Thyroid gland (tissue), 4 donors: ENCODE measurements at regions not wholly inside any gene's neighbourhood (a gene's known extent, or its start where the extent isn't known, plus 50 kb on each side); places are given as distances from the start of the nearest gene placed in this dataset.
"Not testable (repeated sequence)": the region's sequence is repeated elsewhere in the genome, so short reads cannot be mapped to it uniquely, and the experiment has no call there.

ENCODE experiments used
- DNase-seq, 2 donors: peaks; one replicate each; pipeline ENCODE4 v3.0.0-alpha.2; 2019
- H3K27ac ChIP-seq, 3 donors: fragments of 200-600 bp; sonication (generic); 1 replicate in 2 of 3; 2 replicates in 1 of 3; pipeline ENCODE4 v1.5.1; 2016 to 2019; ENCODE audit warnings: mild to moderate bottlenecking in 1 of 3, moderate library complexity in 1 of 3
- H3K27me3 ChIP-seq: fragments of 200-600 bp; sonication (generic); one replicate; pipeline ENCODE4 v1.5.1; 2019
- H3K36me3 ChIP-seq, 2 donors: fragments of 200-600 bp; sonication (generic); one replicate each; pipeline ENCODE4 v1.5.1; 2016 to 2019
- H3K4me1 ChIP-seq, 2 donors: fragments of 200-600 bp; sonication (generic); one replicate each; pipeline ENCODE4 v1.5.1; 2017 to 2019
- H3K4me3 ChIP-seq, 3 donors: fragments of 200-600 bp; sonication (generic); replicated peaks in 1 of 3; 1 replicate in 2 of 3; 2 replicates in 1 of 3; pipeline ENCODE4 v1.5.1; 2016; ENCODE audit warnings: mild to moderate bottlenecking in 1 of 3
- H3K9me3 ChIP-seq: fragments of 200-600 bp; sonication (generic); one replicate; pipeline ENCODE4 v1.5.1; 2017
- CTCF ChIP-seq, 6 experiments: fragments of 200-600 bp in 3 of 6; fragments of 450-650 bp in 3 of 6; sonication (generic) in 3 of 6; IDR thresholded peaks; one replicate each; pipeline ENCODE4 v1.5.1; 2016 to 2019; ENCODE audit warnings: antibody characterized with exemption in 6 of 6, mild to moderate bottlenecking in 2 of 6, inconsistent platforms in 1 of 6, moderate library complexity in 1 of 6
- POLR2A ChIP-seq, 2 donors: fragments of 450-650 bp; IDR thresholded peaks; one replicate each; pipeline ENCODE4 v1.6.1; 2017; ENCODE audit warnings: antibody characterized with exemption in 2 of 2, mild to moderate bottlenecking in 2 of 2, moderate library complexity in 1 of 2
- WGBS, 2 donors: methylation state at CpG; one replicate each; pipeline ENCODE4 v1.1.5; 2017; 5-methylcytosine and 5-hydroxymethylcytosine counted together
- intact Hi-C: fragments of 100-400 bp; cut with DNase I; formaldehyde crosslinking; loops from one replicate; pipeline ENCODE4 v1.15.1; 2023

DNA sequence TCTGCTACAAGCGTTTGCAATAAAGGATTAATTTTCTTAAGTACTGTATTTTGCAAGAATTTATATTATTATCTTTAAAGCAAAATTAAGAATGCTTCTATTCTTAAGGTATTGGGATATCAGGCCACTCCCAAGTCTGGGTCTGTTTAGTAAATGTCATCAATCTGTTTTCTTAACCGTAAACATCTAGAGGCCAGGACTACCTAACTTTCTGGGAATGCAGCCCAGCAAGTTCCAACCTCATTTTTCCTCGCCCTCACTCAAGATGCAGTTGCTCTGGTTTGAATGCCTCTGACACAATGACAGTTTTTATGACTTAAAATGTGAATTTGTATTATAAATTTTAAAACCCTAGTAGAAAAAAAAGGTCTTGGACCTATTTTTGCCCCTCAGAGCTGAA lies 143.5 kb downstream of the INHBA start:
- Histone ChIP-seq H3K4me1 (no peaks in the 10 kb centered on the region), H3K36me3 (no peaks in the 10 kb centered on the region), H3K9me3 (no peaks in the 10 kb centered on the region), H3K4me3 (no peak overlapping the region), H3K27me3 (no peaks in the 10 kb centered on the region), H3K27ac (no peak overlapping the region)
- intact Hi-C loops = no loop called here
- no peak for DNase-seq
- WGBS, 2 donors = 78 to 84% methylated on average over 3 of the region's 3 CpGs
- TF ChIP-seq CTCF (IDR thresholded peaks at IDR 0.05) (no peak), POLR2A (IDR thresholded peaks at IDR 0.05) (no peak)

DNA sequence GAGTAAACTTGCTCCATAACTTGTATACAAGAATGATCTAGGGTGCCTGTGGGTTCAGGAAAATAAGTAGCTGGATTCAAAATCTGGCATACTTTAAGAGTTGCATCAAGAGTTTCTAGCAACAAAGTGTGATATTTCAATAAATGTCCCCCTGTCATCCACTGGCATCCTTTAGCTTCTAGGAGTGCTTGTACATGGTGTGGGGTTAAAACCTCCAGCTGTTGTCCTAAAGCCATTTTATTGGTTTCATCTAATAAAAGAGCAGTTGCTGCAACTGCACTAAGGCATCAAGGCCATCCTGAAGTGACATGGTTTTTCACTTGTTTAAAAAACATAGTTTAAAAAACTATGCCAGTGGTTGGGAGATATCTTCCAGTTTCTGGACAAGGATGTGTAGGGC lies 148.4 kb downstream of the INHBA start:
- no peaks in the 10 kb centered on the region for H3K36me3 ChIP-seq
- H3K27ac ChIP-seq = no peak overlapping the region
- TF ChIP-seq CTCF (IDR thresholded peaks at IDR 0.05) (no peak), POLR2A (IDR thresholded peaks at IDR 0.05) (no peak)
- no peaks in the 10 kb centered on the region for H3K9me3 ChIP-seq
- H3K4me3 ChIP-seq = no peak overlapping the region
- H3K27me3 ChIP-seq = no peaks in the 10 kb centered on the region
- no peak for DNase-seq
- intact Hi-C loops = no loop called here
- no peaks in the 10 kb centered on the region for H3K4me1 ChIP-seq

DNA sequence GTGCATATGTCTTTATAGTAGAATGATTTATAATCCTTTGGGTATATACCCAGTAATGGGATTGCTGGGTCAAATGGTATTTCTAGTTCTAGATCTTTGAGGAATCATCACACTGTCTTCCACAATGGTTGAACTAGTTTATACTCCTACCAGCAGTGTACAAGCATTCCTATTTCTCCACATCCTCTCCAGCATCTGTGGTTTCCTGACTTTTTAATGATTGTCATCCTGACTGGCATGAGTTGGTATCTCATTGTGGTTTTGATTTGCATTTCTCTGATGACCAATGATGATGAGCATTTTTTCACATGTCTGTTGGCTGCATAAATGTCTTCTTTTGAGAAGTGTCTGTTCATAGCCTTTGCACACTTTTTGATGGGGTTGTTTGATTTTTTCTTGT lies 152.8 kb downstream of the INHBA start:
- H3K36me3 ChIP-seq, DNase-seq, H3K4me1 ChIP-seq, intact Hi-C loops, H3K9me3 ChIP-seq, H3K27ac ChIP-seq, H3K4me3 ChIP-seq, H3K27me3 ChIP-seq: not testable (repeated sequence)

GRCh38 chr7:41544241-41544640 lies 158.6 kb downstream of the INHBA start:
- Histone ChIP-seq H3K4me1 (no peaks in the 10 kb centered on the region), H3K36me3 (no peaks in the 10 kb centered on the region), H3K27ac (no peak overlapping the region), H3K27me3 (no peaks in the 10 kb centered on the region), H3K4me3 (no peak overlapping the region), H3K9me3 (no peaks in the 10 kb centered on the region)
- no peak for DNase-seq
- TF ChIP-seq CTCF (IDR thresholded peaks at IDR 0.05) (no peak), POLR2A (IDR thresholded peaks at IDR 0.05) (no peak)
- 86 to 92% methylated on average over 5 of the region's 5 CpGs for WGBS, 2 donors
- intact Hi-C loops = no loop called here

DNA sequence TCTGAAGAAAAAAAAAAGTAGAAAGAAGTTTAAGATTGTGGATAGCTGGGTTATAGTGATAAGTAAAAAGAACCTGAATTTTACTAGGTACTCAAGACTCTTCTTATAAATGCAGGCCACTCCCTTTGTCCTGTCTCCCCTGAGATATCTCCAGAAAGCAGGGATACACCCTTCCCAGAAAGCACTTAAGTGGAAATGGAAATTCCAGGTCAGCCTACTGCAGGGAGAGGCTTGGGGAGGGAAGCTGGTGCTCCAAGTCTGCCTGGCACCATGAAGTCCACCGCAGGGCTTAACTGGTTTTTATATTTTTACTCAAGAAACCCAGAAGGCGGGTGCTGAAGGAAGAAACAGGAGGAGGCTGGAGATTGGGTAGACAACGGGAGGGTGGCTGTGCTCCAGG lies 162.3 kb downstream of the INHBA start:
- Histone ChIP-seq H3K9me3 (no peaks in the 10 kb centered on the region), H3K4me3 (no peak overlapping the region), H3K4me1 (no peaks in the 10 kb centered on the region), H3K27me3 (no peaks in the 10 kb centered on the region), H3K27ac (no peak overlapping the region), H3K36me3 (no peaks in the 10 kb centered on the region)
- WGBS, 2 donors = 85 to 93% methylated on average over 3 of the region's 3 CpGs
- intact Hi-C loops = no loop called here
- DNase-seq = no peak
- TF ChIP-seq CTCF (IDR thresholded peaks at IDR 0.05) (no peak), POLR2A (IDR thresholded peaks at IDR 0.05) (no peak)
